Smooth muscle cell (in vitro differentiated cells): ENCODE measurements at regions not wholly inside any gene's neighbourhood (a gene's known extent, or its start where the extent isn't known, plus 50 kb on each side); places are given as distances from the start of the nearest gene placed in this dataset.

Experiments used
- DNase-seq: peaks from one replicate; lab custom pipeline; 2025; ENCODE audit not compliant: unreplicated experiment; lab: John Stamatoyannopoulos, UW
- H2AFZ ChIP-seq: fragments of 200-600 bp; sonication (generic); 2 replicates; pipeline ENCODE4 v1.6.0; 2016; ENCODE audit warnings: antibody characterized with exemption, low read depth, mild to moderate bottlenecking
- H3F3A ChIP-seq: fragments of 200-600 bp; sonication (generic); 2 replicates; pipeline ENCODE4 v1.6.0; 2017; ENCODE audit warnings: antibody characterized with exemption, low read depth
- H3K27ac ChIP-seq: fragments of 200-600 bp; sonication (generic); 2 replicates; pipeline ENCODE4 v1.5.1; 2016; ENCODE audit warnings: low read depth, mild to moderate bottlenecking
- H3K27me3 ChIP-seq: fragments of 200-600 bp; sonication (generic); 2 replicates; pipeline ENCODE4 v1.6.1; 2016; ENCODE audit warnings: low read depth, mild to moderate bottlenecking
- H3K36me3 ChIP-seq: fragments of 200-600 bp; sonication (generic); 2 replicates; pipeline ENCODE4 v1.5.1; 2016; ENCODE audit warnings: low read depth
- H3K4me1 ChIP-seq: fragments of 200-600 bp; sonication (generic); 2 replicates; pipeline ENCODE4 v1.5.1; 2016; ENCODE audit warnings: low read depth
- H3K4me2 ChIP-seq: fragments of 200-600 bp; sonication (generic); 2 replicates; pipeline ENCODE4 v1.6.0; 2016; ENCODE audit warnings: mild to moderate bottlenecking
- H3K4me3 ChIP-seq: fragments of 200-600 bp; sonication (generic); 2 replicates; pipeline ENCODE4 v1.5.1; 2016; ENCODE audit warnings: mild to moderate bottlenecking
- H3K79me2 ChIP-seq: fragments of 200-600 bp; sonication (generic); 2 replicates; pipeline ENCODE4 v1.6.0; 2016; ENCODE audit warnings: low read depth, mild to moderate bottlenecking
- H3K9ac ChIP-seq: fragments of 200-600 bp; sonication (generic); 2 replicates; pipeline ENCODE4 v1.6.0; 2016; ENCODE audit warnings: low read depth
- H3K9me3 ChIP-seq: fragments of 200-600 bp; sonication (generic); replicated peaks from 2 replicates; pipeline ENCODE4 v1.5.1; 2016; ENCODE audit warnings: low read depth
- H4K20me1 ChIP-seq: fragments of 200-600 bp; sonication (generic); 2 replicates; pipeline ENCODE4 v1.6.0; 2016; ENCODE audit warnings: low read depth
- WGBS: methylation state at CpG from one replicate; pipeline ENCODE4 v1.1.7; 2016; ENCODE audit warnings: low lambda C conversion rate; 5-methylcytosine and 5-hydroxymethylcytosine counted together
- TF ChIP-seq, protein P1 (sequence below): fragments of 200-600 bp; sonication (generic); IDR thresholded peaks from 2 replicates; pipeline ENCODE4 v1.5.1; 2017; ENCODE audit warnings: borderline replicate concordance, mild to moderate bottlenecking, antibody characterized with exemption; ENCODE audit not compliant: insufficient read depth, poor library complexity, severe bottlenecking

DNA sequence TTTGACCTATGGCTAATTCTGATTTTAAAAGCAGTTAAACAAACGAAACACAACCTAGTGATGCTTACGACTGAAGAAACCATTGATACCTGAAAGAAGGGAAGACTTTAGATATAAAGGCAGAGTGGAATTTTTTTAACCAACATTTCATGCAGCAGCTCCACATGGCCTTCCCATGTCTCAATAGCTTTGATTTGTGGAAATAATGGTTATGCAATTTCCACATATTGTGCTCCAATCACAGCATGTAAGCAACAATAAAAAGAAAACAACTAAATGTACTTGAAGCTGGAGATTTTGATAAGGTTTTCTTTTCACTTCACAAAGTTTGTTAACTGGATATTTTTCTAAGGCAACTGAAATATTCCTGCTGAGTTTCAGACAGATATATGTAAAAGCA is 82.0 kb upstream of the SLC39A10 start:
- Histone ChIP-seq H4K20me1 (no peaks in the 10 kb centered on the region), H3K9ac (no peak overlapping the region), H3F3A (no peaks in the 10 kb centered on the region), H3K4me1 (no peaks in the 10 kb centered on the region), H3K4me3 (no peak overlapping the region), H2AFZ (no peak overlapping the region), H3K9me3 (no peaks in the 10 kb centered on the region), H3K27ac (no peak overlapping the region), H3K27me3 (no peaks in the 10 kb centered on the region), H3K36me3 (no peaks in the 10 kb centered on the region), H3K79me2 (no peaks in the 10 kb centered on the region), H3K4me2 (no peak overlapping the region)
- TF ChIP-seq, protein P1, sequence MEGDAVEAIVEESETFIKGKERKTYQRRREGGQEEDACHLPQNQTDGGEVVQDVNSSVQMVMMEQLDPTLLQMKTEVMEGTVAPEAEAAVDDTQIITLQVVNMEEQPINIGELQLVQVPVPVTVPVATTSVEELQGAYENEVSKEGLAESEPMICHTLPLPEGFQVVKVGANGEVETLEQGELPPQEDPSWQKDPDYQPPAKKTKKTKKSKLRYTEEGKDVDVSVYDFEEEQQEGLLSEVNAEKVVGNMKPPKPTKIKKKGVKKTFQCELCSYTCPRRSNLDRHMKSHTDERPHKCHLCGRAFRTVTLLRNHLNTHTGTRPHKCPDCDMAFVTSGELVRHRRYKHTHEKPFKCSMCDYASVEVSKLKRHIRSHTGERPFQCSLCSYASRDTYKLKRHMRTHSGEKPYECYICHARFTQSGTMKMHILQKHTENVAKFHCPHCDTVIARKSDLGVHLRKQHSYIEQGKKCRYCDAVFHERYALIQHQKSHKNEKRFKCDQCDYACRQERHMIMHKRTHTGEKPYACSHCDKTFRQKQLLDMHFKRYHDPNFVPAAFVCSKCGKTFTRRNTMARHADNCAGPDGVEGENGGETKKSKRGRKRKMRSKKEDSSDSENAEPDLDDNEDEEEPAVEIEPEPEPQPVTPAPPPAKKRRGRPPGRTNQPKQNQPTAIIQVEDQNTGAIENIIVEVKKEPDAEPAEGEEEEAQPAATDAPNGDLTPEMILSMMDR = no peak
- WGBS = 91% methylated on average over 2 of the region's 2 CpGs
- DNase-seq = no peak

GRCh38 chr2:195574312-195574711 is 82.7 kb upstream of the SLC39A10 start:
- no peak overlapping the region for H3K9ac ChIP-seq
- DNase-seq = no peak
- H3K4me1 ChIP-seq = no peaks in the 10 kb centered on the region
- H3K27me3 ChIP-seq = no peaks in the 10 kb centered on the region
- WGBS = 95% methylated on average over 3 of the region's 3 CpGs
- H3K4me3 ChIP-seq = no peak overlapping the region
- H3K36me3 ChIP-seq = no peaks in the 10 kb centered on the region
- H3F3A ChIP-seq = no peaks in the 10 kb centered on the region
- H2AFZ ChIP-seq = no peak overlapping the region
- H4K20me1 ChIP-seq = no peaks in the 10 kb centered on the region
- H3K79me2 ChIP-seq = no peaks in the 10 kb centered on the region
- no peak overlapping the region for H3K4me2 ChIP-seq
- no peaks in the 10 kb centered on the region for H3K9me3 ChIP-seq
- H3K27ac ChIP-seq = no peak overlapping the region
- TF ChIP-seq, protein P1 = no peak

GRCh38 chr2:195572895-195573683 is 83.9 kb upstream of the SLC39A10 start:
- Histone ChIP-seq H3F3A (no peaks in the 10 kb centered on the region), H3K79me2 (no peaks in the 10 kb centered on the region), H3K27ac (no peak overlapping the region), H2AFZ (no peak overlapping the region), H3K36me3 (no peaks in the 10 kb centered on the region), H3K4me2 (no peak overlapping the region), H3K27me3 (no peaks in the 10 kb centered on the region), H4K20me1 (no peaks in the 10 kb centered on the region), H3K4me3 (no peak overlapping the region), H3K9me3 (no peaks in the 10 kb centered on the region), H3K4me1 (no peaks in the 10 kb centered on the region), H3K9ac (no peak overlapping the region)
- TF ChIP-seq, protein P1 = no peak
- no peak for DNase-seq
- 97% methylated on average over 6 of the region's 6 CpGs for WGBS

- H3K9ac ChIP-seq = no peak overlapping the region
- DNase-seq = no peak
- no peaks in the 10 kb centered on the region for H3K36me3 ChIP-seq
- TF ChIP-seq, protein P1 = no peak
- WGBS = 96% methylated on average over 2 of the region's 2 CpGs
- H3K27ac ChIP-seq = no peak overlapping the region
- no peaks in the 10 kb centered on the region for H3K9me3 ChIP-seq
- H3K79me2 ChIP-seq = no peaks in the 10 kb centered on the region
- no peak overlapping the region for H3K4me2 ChIP-seq
- H3K27me3 ChIP-seq = no peaks in the 10 kb centered on the region
- no peak overlapping the region for H3K4me3 ChIP-seq
- no peaks in the 10 kb centered on the region for H3F3A ChIP-seq
- no peaks in the 10 kb centered on the region for H4K20me1 ChIP-seq
- H3K4me1 ChIP-seq = no peaks in the 10 kb centered on the region
- H2AFZ ChIP-seq = peak overlapping the region; percentile 54
These were observed 86.7 kb upstream of the SLC39A10 start for GRCh38 chr2:195570329-195570728.
